HG02623 (cell line): ENCODE measurements at regions not wholly inside any gene's neighbourhood (a gene's known extent, or its start where the extent isn't known, plus 50 kb on each side); places are given as distances from the start of the nearest gene placed in this dataset.
"Not testable (repeated sequence)": the region's sequence is repeated elsewhere in the genome, so short reads cannot be mapped to it uniquely, and the experiment has no call there.

ENCODE experiments used
- ATAC-seq: cut with Tn5 transposase; IDR thresholded peaks from one replicate; pipeline ENCODE4 v1.9.1; 2021; ENCODE audit warnings: moderate library complexity; ENCODE audit not compliant: unreplicated experiment

DNA sequence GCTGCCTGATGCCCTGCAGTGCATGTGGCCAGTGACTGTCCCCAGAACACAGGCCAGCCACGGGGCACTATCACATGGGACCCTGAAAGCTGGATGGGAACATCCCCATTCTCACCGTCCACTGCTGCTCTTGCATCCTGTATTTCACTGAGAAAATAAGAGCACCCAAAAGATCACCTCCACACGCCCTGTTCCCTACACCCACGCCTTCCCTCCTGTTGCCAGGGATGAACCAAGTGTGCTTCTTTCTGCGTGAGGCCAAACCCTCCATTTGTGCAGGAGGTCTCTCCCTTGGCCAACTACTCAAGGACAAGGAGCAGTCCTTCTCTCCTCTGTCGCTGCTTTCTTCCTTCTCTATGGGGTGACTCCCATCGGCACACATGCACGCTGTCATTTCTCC lies 118.3 kb downstream of the LRRC37A3 start:
- not testable (repeated sequence) for ATAC-seq

DNA sequence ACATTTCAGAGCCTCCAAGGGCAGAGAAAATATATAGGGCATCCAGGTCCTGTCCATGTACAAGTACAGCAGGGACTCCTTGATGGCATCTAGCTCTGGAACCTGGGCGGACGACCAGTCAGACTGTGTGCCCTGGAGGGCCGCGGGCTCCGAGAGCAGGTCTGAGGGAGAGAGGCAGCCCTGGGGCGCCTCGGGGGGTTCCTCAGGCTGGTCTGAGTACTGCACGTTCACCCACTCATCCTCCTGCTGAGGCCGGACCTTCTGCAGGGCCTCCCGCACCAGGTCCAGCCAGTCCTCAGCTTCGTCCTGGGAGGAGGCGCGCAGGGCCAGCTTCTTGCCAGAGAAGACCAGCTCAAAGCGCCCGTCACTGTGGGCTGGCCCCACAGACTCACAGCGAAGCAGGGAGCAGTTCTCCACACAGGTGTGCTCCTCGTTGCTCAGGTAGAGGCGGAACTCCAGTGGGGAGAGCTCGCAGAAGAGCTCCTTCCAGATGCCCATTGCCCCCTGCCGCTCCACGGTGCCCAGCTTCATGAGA lies 118.8 kb downstream of the LRRC37A3 start:
- ATAC-seq, result not testable (repeated sequence)

DNA sequence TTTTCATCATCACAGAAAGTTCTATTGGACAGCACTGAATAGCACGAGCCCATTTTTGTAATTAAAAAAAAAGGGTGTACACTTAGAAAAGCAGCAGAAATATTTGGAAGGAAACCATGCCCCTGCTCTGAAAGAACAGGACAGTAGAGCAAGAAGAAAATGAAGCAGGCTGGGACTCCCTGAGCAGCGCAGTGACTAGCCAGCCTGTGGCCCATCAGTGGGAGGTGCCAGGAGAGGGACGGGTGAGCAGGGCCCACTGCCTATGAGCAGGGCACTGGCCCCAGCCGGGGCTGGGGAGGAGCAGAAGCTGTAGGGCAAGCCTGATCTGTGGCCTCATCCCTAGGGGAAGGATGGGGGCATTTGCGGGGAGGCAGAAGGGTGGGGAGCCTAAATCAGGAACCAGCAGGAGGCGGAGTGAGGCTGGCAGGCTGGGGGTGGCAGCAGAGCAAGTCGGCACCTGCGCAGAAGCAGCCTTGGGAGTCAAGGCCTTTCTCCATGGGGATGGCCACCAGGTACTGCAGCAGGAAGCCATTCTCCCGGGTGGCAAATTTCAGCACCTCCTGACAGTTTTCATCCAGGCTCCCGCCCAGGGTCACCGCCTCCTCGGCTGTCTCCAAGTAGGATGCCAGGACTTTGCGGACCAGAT lies 119.6 kb downstream of the LRRC37A3 start:
- not testable (repeated sequence) for ATAC-seq

GRCh38 chr17:64798961-64799360 lies 120.3 kb downstream of the LRRC37A3 start:
- not testable (repeated sequence) for ATAC-seq

DNA sequence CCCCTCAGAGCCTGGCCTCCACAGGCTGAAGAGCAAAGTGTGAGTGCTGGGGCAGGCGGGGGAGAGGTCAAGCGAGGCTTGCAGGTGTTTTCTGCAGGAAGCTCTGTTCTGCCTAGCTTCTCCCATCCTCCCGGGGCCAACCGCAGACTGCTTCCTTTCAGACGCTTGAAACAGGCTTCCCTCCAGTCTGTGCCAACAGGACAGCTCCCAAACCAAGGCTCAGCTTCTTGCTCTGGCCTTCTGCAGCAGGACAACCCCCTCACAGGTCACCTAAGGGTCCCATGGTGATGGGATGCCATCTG lies 120.8 kb downstream of the LRRC37A3 start:
- ATAC-seq, result not testable (repeated sequence)

- not testable (repeated sequence) for ATAC-seq
These were observed 121.4 kb downstream of the LRRC37A3 start for GRCh38 chr17:64797746-64798488.

DNA sequence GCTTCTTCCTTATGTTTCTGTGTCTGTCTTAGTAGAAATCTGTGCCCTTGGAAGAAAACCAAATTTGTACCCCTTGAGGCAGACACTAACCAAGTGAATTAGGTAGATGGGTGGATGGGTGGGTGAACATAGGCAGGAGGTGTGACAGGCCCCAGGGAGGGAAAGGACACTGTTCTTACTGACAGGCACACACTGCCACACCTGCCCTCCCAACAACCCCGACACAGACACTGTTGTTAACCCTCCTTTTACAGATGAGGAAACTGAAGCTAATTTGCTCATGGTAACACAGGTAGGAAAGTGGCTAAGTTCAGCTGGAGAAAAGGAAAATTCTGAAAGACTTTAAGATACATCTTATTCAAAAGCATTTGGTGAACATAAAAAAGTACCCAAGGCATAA lies 123.9 kb downstream of the LRRC37A3 start:
- ATAC-seq, result not testable (repeated sequence)

DNA sequence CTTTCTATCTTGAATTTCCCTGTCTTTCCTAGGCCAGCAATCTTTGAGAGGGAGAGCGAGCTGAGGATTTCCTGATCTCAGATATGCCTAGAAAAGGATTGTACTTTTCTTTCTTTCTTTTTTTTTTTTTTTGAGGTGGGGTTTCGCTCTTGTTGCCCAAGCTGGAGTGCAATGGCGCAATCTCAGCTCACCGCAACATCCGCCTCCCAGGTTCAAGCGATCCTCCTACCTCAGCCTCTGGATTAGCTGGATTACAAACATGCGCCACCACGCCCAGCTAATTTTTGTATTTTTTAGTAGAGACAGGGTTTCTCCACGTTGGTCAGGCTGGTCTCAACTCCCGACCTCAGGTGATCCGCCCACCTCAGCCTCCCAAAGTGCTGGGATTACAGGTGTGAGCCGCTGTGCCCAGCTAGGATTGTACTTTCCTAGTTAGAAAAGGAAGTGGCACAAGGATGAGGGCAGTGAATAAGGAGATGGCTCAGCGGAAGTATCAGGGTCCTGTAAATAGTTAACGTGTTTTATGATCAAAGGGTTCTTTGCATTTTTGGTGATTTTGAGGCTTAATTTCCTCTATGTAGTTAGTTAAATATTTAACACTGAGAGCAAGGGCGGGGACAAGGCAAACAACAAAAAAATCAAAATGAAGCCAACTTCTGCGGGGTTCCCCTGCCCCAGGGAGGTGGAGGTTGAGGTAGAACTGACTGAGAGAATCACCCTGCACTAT lies 124.6 kb downstream of the LRRC37A3 start:
- ATAC-seq, result not testable (repeated sequence)

GRCh38 chr17:64794113-64794512 lies 125.2 kb downstream of the LRRC37A3 start:
- ATAC-seq, result not testable (repeated sequence)

- ATAC-seq, result not testable (repeated sequence)
These were observed 126.3 kb downstream of the LRRC37A3 start for GRCh38 chr17:64792793-64793575.

- not testable (repeated sequence) for ATAC-seq
These were observed 127.0 kb downstream of the LRRC37A3 start for GRCh38 chr17:64792276-64792675.

DNA sequence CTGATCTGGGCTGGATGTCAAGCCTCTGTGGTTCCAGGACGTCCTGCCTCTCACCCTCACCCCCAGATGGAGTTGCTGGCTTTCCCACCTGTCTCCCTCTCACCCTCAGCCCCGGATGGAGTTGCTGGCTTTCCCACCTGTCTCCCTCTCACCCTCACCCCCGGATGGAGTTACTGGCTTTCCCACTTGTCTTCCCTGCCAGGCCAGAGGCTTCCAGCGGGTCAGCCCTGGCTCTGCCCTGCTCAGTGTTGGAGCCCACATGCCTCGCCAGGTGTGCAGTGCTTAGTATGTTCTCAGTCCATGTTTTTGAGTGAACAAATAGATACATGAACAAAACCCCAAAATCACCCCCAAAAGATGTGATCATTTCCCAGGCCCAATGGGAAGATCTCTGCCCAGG lies 127.6 kb downstream of the LRRC37A3 start:
- ATAC-seq, result not testable (repeated sequence)

DNA sequence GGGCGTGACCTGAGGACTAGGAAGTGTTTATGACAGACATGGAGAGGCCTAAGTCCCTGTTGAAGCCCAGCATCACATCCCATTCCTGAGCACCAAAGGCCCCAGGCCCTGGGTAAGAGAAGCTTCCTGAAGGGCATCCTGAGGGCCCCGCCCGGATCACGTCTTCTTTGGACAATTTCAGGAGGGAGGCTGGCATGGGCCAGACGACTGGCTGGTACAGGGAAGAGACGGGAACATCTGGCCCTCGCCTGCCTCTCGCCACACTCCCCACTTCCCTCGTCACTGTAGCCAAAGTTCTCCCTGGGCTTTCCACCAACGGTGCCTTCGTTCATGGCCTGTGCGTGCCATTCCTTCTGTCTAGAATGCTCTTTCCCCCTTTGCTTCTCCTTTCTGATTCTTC lies 128.1 kb downstream of the LRRC37A3 start:
- ATAC-seq, result not testable (repeated sequence)

DNA sequence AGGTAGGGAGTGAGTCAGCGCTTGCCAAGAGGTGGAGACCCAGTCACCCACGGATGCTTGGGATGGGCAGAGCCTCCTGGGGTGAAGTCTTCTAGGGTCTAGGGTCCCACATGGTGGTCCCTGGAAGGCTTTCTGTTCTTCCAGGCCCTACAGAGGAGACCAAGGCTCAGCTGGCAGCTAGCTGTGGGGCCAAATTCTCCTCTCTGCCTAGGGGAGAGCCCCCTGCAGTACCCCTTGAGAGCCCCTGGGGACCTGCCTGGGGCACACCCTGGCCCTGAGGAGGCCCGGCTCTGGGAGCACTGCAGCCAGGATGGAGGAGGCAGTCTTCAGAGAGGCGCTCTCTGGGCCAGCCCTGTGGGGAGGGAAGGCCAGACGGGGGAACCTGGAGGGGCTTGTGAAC lies 128.6 kb upstream of the SMURF2 start:
- ATAC-seq, result not testable (repeated sequence)

GRCh38 chr17:64790193-64790592 lies 128.1 kb upstream of the SMURF2 start:
- ATAC-seq, result not testable (repeated sequence)

GRCh38 chr17:64789061-64789445 lies 126.9 kb upstream of the SMURF2 start:
- ATAC-seq, result not testable (repeated sequence)

GRCh38 chr17:64788286-64789060 lies 126.4 kb upstream of the SMURF2 start:
- ATAC-seq, result no peak

GRCh38 chr17:64787921-64788271 lies 125.8 kb upstream of the SMURF2 start:
- no peak for ATAC-seq

GRCh38 chr17:64787255-64787920 lies 125.3 kb upstream of the SMURF2 start:
- ATAC-seq, result no peak

GRCh38 chr17:64786337-64786736 lies 124.2 kb upstream of the SMURF2 start:
- no peak for ATAC-seq
